GM18498 (cell line): ENCODE measurements at regions not wholly inside any gene's neighbourhood (a gene's known extent, or its start where the extent isn't known, plus 50 kb on each side); places are given as distances from the start of the nearest gene placed in this dataset.

ENCODE experiments used
- ATAC-seq: cut with Tn5 transposase; IDR thresholded peaks from one replicate; pipeline ENCODE4 v1.9.1; 2021; ENCODE audit warnings: mild to moderate bottlenecking, moderate library complexity; ENCODE audit not compliant: unreplicated experiment

GRCh38 chr16:88315543-88316105 is 67.1 kb upstream of the ZNF469 start:
- ATAC-seq, result no peak

- no peak for ATAC-seq
Measured at GRCh38 chr16:88316151-88316550, 66.6 kb upstream of the ZNF469 start.

GRCh38 chr16:88316941-88317612 is 65.7 kb upstream of the ZNF469 start:
- no peak for ATAC-seq

- no peak for ATAC-seq
Measured at GRCh38 chr16:88317613-88317965, 65.2 kb upstream of the ZNF469 start.

- ATAC-seq, result no peak
Measured at GRCh38 chr16:88318051-88318450, 64.7 kb upstream of the ZNF469 start.

- ATAC-seq, result no peak
Measured at GRCh38 chr16:88318521-88318920, 64.2 kb upstream of the ZNF469 start.

GRCh38 chr16:88319116-88319965 is 63.4 kb upstream of the ZNF469 start:
- ATAC-seq, result no peak

- ATAC-seq, result no peak
Measured at GRCh38 chr16:88320947-88321634, 61.7 kb upstream of the ZNF469 start.

- ATAC-seq, result no peak
Measured at GRCh38 chr16:88321635-88322499, 60.9 kb upstream of the ZNF469 start.

- ATAC-seq, result no peak
Measured at GRCh38 chr16:88322500-88322970, 60.2 kb upstream of the ZNF469 start.

- no peak for ATAC-seq
Measured at GRCh38 chr16:88323041-88323440, 59.7 kb upstream of the ZNF469 start.

- ATAC-seq, result no peak
Measured at GRCh38 chr16:88323546-88324330, 59.0 kb upstream of the ZNF469 start.

GRCh38 chr16:88325087-88325750 is 57.5 kb upstream of the ZNF469 start:
- no peak for ATAC-seq

GRCh38 chr16:88325976-88326375 is 56.8 kb upstream of the ZNF469 start:
- no peak for ATAC-seq

- no peak for ATAC-seq
Measured at GRCh38 chr16:88326611-88327485, 55.9 kb upstream of the ZNF469 start.

GRCh38 chr16:88327561-88328312 is 55.0 kb upstream of the ZNF469 start:
- ATAC-seq, result no peak

- ATAC-seq, result no peak
Measured at GRCh38 chr16:88328313-88328980, 54.3 kb upstream of the ZNF469 start.
